Epithelial cell of prostate (primary cell): ENCODE measurements at regions not wholly inside any gene's neighbourhood (a gene's known extent, or its start where the extent isn't known, plus 50 kb on each side); places are given as distances from the start of the nearest gene placed in this dataset.

Experiments
- DNase-seq: peaks from one replicate; pipeline ENCODE4 v3.0.0-alpha.2; 2011; ENCODE audit warnings: low read depth, low spot score
- H3K27ac ChIP-seq: fragments of 450-650 bp; 2 replicates; pipeline ENCODE4 v1.5.1; 2017; ENCODE audit warnings: mild to moderate bottlenecking

GRCh38 chr6:21971541-21971940, 325.3 kb downstream of the PRL start:
- no peak for DNase-seq
- H3K27ac ChIP-seq: no peak overlapping the region

GRCh38 chr6:21972516-21972915, 324.3 kb downstream of the PRL start:
- DNase-seq: no peak
- H3K27ac ChIP-seq: no peak overlapping the region

DNA sequence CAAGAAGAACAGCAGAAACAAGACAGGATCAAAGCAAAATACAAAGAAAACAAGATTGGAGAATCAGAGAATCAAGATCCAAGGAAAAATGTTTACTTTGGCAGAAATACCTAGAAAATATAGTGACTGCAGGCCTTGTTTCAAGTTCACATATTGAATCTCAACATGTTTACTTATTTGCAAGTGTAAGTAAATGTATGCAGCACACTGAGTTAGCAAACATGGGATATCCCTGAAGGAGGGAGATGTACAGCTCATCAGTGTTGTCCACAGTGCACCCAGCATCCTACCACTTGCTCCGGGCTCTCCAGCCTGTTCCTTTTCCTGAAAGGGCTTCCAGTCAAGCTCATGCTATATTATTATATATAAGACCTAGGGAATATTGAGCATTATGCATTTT, 319.5 kb downstream of the PRL start:
- H3K27ac ChIP-seq: no peak overlapping the region
- no peak for DNase-seq

DNA sequence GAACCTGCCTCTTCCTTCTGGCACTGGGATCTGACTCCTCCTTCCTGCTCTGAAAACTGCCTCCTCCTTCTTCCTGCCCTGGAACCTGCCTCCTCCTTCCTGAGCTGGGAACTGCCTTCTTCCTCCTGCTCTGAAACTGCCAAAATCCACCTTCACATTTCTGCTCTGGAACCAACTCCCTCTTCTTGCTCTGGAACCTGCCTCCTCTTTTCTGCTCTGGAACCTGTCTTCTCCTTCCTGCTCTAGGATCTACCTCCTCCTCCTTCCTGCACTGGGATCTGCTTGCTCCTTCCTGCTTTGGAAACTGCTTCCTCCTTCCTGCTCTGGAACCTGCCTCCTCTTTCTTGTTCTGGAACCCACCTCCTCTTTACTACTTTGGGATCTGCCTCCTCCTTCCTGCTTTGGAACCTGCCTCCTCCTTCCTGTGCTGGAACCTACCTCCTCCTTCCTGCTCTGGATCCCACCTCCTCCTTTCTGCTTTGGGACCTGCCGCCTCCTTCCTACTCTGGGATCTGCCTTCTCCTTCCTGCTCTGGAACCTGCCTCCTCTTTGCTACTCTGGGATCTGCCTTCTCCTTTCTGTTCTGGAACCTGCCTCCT, 315.5 kb downstream of the PRL start:
- DNase-seq: no peak
- no peak overlapping the region for H3K27ac ChIP-seq

- H3K27ac ChIP-seq: no peak overlapping the region
- DNase-seq: no peak
Observed at GRCh38 chr6:21984135-21984534, 312.7 kb downstream of the PRL start.

DNA sequence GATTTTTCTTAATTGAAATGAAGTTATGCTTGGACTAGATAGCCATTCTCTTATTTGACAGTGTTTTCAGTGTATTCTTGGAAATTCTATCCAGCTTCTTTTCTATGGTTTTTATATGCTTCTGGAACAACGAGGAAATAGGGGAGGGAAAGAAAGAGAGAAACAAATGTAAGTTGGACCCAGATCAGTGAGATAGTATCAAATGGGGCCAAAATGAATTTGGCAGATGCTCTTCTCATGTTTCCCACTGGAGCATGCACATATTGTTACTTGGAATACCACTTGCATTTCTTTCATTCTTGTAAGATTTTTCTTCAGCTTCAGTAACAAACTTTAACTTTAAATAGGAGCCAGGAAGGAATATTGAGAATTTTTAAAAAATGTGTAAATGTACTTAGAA, 312.3 kb downstream of the PRL start:
- no peak for DNase-seq
- H3K27ac ChIP-seq: no peak overlapping the region

DNA sequence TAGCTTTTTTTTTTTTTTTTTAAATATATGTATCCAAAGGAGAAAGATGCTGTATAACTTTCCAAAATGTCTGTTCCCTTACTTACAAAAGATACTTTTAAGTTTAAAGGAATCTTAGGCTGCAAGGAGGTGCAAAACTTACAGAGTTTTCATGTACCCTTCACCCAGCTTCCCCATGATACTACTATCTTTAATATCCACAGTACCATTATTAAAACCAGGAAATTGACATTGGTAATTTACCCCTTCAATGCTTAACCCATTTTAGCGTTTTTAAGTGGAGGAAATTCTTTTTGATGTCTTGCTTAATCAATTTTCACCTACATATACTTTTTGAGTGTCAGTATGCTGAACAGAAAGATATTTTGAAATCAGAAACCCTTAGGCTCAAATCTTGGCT, 310.9 kb downstream of the PRL start:
- no peak for DNase-seq
- H3K27ac ChIP-seq: no peak overlapping the region

GRCh38 chr6:21986703-21987102, 310.1 kb downstream of the PRL start:
- peak overlapping the region; percentile 45 for H3K27ac ChIP-seq
- DNase-seq: no peak

GRCh38 chr6:21987501-21987957, 309.3 kb downstream of the PRL start:
- DNase-seq: no peak
- peak overlapping the region; percentile 45 for H3K27ac ChIP-seq

GRCh38 chr6:21990577-21990976, 306.3 kb downstream of the PRL start:
- H3K27ac ChIP-seq: no peak overlapping the region
- DNase-seq: no peak

GRCh38 chr6:21992178-21992967, 304.5 kb downstream of the PRL start:
- H3K27ac ChIP-seq: no peak overlapping the region
- no peak for DNase-seq

GRCh38 chr6:21993841-21994240, 303.0 kb downstream of the PRL start:
- H3K27ac ChIP-seq: no peak overlapping the region
- DNase-seq: no peak

DNA sequence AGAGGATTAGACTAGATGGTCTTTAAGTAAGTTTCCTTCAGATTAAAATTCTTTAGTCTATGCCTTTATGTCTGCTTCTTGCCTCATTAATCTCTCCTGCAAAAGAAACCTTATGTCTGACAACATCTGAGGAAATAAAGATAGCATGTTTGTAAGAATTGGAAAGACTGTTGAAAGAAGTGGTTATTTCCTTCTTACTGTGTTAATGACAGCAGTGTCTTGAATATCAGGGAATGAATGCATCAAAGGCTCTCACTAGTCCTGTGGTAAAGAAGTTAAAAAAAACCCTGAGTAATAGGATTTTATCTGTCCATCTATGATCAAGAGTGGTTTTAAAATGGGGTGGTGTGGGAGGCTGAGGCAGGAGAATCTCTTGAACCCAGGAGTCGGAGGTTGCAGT, 302.0 kb downstream of the PRL start:
- no peak for DNase-seq
- no peak overlapping the region for H3K27ac ChIP-seq

DNA sequence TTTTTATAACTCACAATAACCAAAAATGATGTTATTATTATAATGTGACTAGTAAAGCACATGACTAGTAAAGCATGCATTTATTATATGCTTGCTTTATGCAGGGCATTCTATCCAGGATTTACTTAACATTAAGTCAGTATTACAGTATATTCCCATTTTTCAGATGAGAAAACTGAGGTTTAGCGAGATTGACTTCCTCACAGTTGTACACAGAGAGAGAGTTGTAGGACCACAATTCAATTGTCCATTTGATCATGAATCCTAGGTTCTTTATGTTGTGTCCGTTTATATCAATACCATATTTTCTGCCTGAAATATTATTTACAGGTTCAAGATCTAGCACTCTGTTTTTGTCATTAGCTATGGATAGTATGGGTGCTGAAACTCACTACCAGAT, 301.5 kb downstream of the PRL start:
- no peak overlapping the region for H3K27ac ChIP-seq
- no peak for DNase-seq

GRCh38 chr6:21996425-21997118, 300.3 kb downstream of the PRL start:
- no peak for DNase-seq
- peak overlapping the region; percentile 23 for H3K27ac ChIP-seq

DNA sequence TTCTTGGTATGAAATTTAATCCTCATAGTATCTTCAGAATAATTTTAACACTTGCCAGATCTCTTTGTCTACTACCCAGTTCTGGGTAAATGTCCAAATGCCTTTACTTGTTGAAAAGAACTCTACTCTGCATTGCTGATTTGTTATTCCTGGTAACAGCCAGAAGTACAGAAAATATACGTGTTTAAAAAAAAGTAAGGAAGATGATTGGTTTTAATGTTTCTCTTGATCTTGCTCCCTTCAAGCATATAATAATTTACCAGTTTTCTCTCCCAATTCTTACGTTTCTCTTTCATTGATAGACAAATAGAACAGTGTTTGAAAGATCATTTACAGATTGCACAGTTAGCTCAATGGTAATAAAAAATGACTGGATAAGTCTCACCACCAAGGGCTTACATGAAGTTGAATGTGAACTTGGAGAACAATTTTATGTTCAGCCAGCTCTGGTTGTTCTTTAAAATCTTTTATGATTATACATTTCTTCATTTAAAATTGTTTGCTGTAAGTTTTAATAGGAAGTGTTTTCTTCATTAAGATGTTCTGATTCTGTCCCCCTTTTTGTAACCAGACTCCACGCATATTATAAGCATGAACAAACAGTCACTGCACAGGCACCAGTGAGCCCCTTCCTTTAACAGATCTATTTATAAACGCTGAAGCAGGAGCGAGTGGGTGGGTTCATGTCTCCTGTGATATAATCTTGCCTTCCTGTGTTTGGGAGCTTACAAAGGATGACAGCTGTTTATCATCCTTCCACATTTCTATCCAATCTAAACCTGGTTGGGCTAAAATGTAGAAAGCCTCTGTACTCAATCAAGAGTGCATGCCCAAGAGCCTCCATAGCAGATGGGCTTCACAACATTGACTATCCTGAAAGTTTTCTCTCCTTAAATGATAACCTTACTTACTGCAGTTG, 299.5 kb downstream of the PRL start:
- peak overlapping the region; percentile 23 for H3K27ac ChIP-seq
- no peak for DNase-seq

DNA sequence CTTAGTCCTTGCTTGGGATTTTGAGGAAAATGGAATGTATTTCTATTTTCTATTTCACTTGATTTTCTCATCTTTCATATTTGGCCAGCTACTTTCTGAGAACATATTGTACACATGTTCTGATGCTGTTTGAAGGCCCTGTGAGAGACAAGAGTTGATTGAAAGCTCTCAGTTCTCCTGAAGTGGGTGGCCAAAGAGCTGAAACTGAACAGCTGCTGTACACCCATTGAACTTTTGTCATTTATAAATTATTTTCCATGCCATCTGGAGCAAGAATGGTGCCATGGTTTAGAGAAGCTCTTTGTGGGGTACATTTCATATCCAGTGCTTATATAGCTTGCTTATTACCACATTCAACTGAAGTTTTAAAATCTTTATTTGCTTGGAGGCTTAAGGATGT, 298.3 kb downstream of the PRL start:
- no peak overlapping the region for H3K27ac ChIP-seq
- no peak for DNase-seq

- no peak for DNase-seq
- no peak overlapping the region for H3K27ac ChIP-seq
Observed at GRCh38 chr6:21999012-21999528, 297.8 kb downstream of the PRL start.

DNA sequence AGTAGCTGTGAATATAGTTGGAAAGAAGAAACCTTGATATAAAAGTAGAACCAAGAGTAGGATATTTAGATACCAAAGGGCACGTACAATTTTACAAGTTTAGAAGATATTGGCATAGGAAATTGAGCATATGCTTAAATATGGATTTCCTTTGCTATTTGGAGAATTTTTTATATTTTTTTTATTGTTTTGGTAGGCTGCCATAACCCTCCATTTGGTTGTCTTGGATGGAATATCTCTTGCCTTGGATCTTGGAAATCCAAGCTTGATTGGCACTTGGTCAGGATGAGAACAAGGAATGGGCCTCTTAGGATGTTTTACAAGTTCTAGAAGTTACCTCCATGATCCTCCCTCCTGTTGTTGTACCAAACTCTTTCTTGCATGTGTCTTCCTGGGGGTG, 297.1 kb downstream of the PRL start:
- no peak for DNase-seq
- H3K27ac ChIP-seq: no peak overlapping the region

- H3K27ac ChIP-seq: no peak overlapping the region
- DNase-seq: no peak
Observed at GRCh38 chr6:22001396-22002027, 295.3 kb downstream of the PRL start.
